ENCODE measurements at regions not wholly inside any gene's neighbourhood (a gene's known extent, or its start where the extent isn't known, plus 50 kb on each side); places are given as distances from the start of the nearest gene placed in this dataset.

DNA sequence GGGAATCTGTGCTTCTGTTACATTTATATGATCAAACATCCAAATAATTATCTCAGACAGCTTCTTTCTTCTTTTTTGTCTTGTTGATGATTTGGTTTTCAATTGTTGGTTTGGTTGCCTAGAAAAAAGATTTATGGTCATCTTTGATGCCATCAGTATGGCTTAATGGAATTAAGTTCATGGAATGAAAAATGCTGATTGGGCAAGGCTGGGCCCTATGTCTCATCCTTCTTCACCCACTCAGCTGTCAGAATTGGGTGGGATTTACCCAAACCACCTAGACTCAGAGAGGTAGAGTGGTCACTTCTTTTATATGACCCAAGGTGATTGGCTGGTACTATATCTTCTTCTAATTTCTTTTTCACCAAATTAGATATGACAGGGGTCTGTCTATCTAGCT, 258.3 kb downstream of the DOK5 start:
- TF ChIP-seq CTCF (IDR thresholded peaks at IDR 0.05) (no peak), EZH2 (IDR thresholded peaks at IDR 0.05; ENCODE audit: borderline replicate concordance, insufficient read depth, low read depth, low read length, poor library complexity, severe bottlenecking) (no peak)
- no peak overlapping the region for H3K4me3 Mint-ChIP-seq
- no peak overlapping the region for H3K27ac ChIP-seq (ENCODE audit: low read length in 2 of 2)
- no peaks in the 10 kb centered on the region for H3K27me3 Mint-ChIP-seq
- no peaks in the 10 kb centered on the region for H3K4me1 ChIP-seq (ENCODE audit: control insufficient read depth in 2 of 2, insufficient read depth in 2 of 2, low read length in 2 of 2)
- no peak overlapping the region for H3K27ac Mint-ChIP-seq
- no peak overlapping the region for H3K4me3 ChIP-seq (ENCODE audit: control extremely low read depth in 1 of 5, extremely low read depth in 1 of 5, insufficient read depth in 1 of 5, low read depth in 2 of 5, low read length in 4 of 5)
- H3K9me3 ChIP-seq (ENCODE audit: control extremely low read depth in 1 of 3, control insufficient read depth in 2 of 3, insufficient read depth in 1 of 3, low read length in 2 of 3): no peaks in the 10 kb centered on the region
- no peaks in the 10 kb centered on the region for H3K79me2 ChIP-seq (ENCODE audit: control insufficient read depth, insufficient read depth, low read length)
- H2AFZ ChIP-seq (ENCODE audit: insufficient read depth, low read depth, low read length, poor library complexity, severe bottlenecking): no peak overlapping the region
- H3K4me1 Mint-ChIP-seq: no peaks in the 10 kb centered on the region
- CTCF ChIA-PET: no interaction called here
- intact Hi-C loops (cut with micrococcal nuclease): no loop called here
- POLR2A ChIA-PET: no interaction called here
- no peaks in the 10 kb centered on the region for H3K36me3 ChIP-seq (replicated peaks in 1 of 2; ENCODE audit: control extremely low read depth in 1 of 2, control insufficient read depth in 1 of 2, extremely low read depth in 1 of 2, insufficient read depth in 2 of 2, low read length in 1 of 2)
- no peaks in the 10 kb centered on the region for H4K20me1 ChIP-seq (ENCODE audit: control insufficient read depth, insufficient read depth, low read length, poor library complexity, severe bottlenecking)
- no peaks in the 10 kb centered on the region for H3K27me3 ChIP-seq (replicated peaks in 1 of 4; ENCODE audit: control extremely low read depth in 1 of 4, control insufficient read depth in 3 of 4, insufficient read depth in 4 of 4, low read length in 3 of 4)
- H3K9ac ChIP-seq (ENCODE audit: low read length): no peak overlapping the region
- no peaks in the 10 kb centered on the region for H3K9me3 Mint-ChIP-seq (ENCODE audit: insufficient read depth)
- ATAC-seq (ENCODE audit: low read depth) (no peak), DNase-seq (no peak)
- no peak overlapping the region for H3K4me2 ChIP-seq (replicated peaks; ENCODE audit: low read depth, low read length, poor library complexity, severe bottlenecking)

GRCh38 chr20:54727490-54727889, 252.1 kb downstream of the DOK5 start:
- no peaks in the 10 kb centered on the region for H3K4me1 Mint-ChIP-seq
- no peak overlapping the region for H2AFZ ChIP-seq (ENCODE audit: insufficient read depth, low read depth, low read length, poor library complexity, severe bottlenecking)
- H3K4me3 Mint-ChIP-seq: no peak overlapping the region
- H4K20me1 ChIP-seq (ENCODE audit: control insufficient read depth, insufficient read depth, low read length, poor library complexity, severe bottlenecking): no peaks in the 10 kb centered on the region
- no peaks in the 10 kb centered on the region for H3K27me3 Mint-ChIP-seq
- H3K4me1 ChIP-seq (ENCODE audit: control insufficient read depth in 2 of 2, insufficient read depth in 2 of 2, low read length in 2 of 2): no peaks in the 10 kb centered on the region
- no peak overlapping the region for H3K9ac ChIP-seq (ENCODE audit: low read length)
- ChIA-PET CTCF (no interaction called here), POLR2A (no interaction called here)
- H3K27me3 ChIP-seq (replicated peaks in 1 of 4; ENCODE audit: control extremely low read depth in 1 of 4, control insufficient read depth in 3 of 4, insufficient read depth in 4 of 4, low read length in 3 of 4): no peaks in the 10 kb centered on the region
- H3K9me3 ChIP-seq (ENCODE audit: control extremely low read depth in 1 of 3, control insufficient read depth in 2 of 3, insufficient read depth in 1 of 3, low read length in 2 of 3): peaks cover 0 to under 1% (median 0%) of the 10 kb centered on the region in 3 donors
- intact Hi-C loops (cut with micrococcal nuclease): no loop called here
- no peaks in the 10 kb centered on the region for H3K79me2 ChIP-seq (ENCODE audit: control insufficient read depth, insufficient read depth, low read length)
- no peaks in the 10 kb centered on the region for H3K9me3 Mint-ChIP-seq (ENCODE audit: insufficient read depth)
- no peak for TF ChIP-seq CTCF (IDR thresholded peaks at IDR 0.05)
- no peak for TF ChIP-seq EZH2 (IDR thresholded peaks at IDR 0.05; ENCODE audit: borderline replicate concordance, insufficient read depth, low read depth, low read length, poor library complexity, severe bottlenecking)
- H3K4me3 ChIP-seq (ENCODE audit: control extremely low read depth in 1 of 5, extremely low read depth in 1 of 5, insufficient read depth in 1 of 5, low read depth in 2 of 5, low read length in 4 of 5): no peak overlapping the region
- ATAC-seq (ENCODE audit: low read depth) (no peak), DNase-seq (no peak)
- no peak overlapping the region for H3K4me2 ChIP-seq (replicated peaks; ENCODE audit: low read depth, low read length, poor library complexity, severe bottlenecking)
- no peak overlapping the region for H3K27ac Mint-ChIP-seq
- no peak overlapping the region for H3K27ac ChIP-seq (ENCODE audit: low read length in 2 of 2)
- no peaks in the 10 kb centered on the region for H3K36me3 ChIP-seq (replicated peaks in 1 of 2; ENCODE audit: control extremely low read depth in 1 of 2, control insufficient read depth in 1 of 2, extremely low read depth in 1 of 2, insufficient read depth in 2 of 2, low read length in 1 of 2)
- WGBS (ENCODE audit: insufficient coverage): no CpG with 5 or more reads among the region's 4 CpGs
